ENCODE measurements at regions not wholly inside any gene's neighbourhood (a gene's known extent, or its start where the extent isn't known, plus 50 kb on each side); places are given as distances from the start of the nearest gene placed in this dataset.
"Not testable (repeated sequence)": the region's sequence is repeated elsewhere in the genome, so short reads cannot be mapped to it uniquely, and the experiment has no call there.

GRCh38 chr9:42239445-42240260, 56.2 kb downstream of the SPATA31A6 start:
- H3K4me1 Mint-ChIP-seq (ENCODE audit: low read depth); H3K27me3 Mint-ChIP-seq; H3K36me3 Mint-ChIP-seq; H3K4me3 Mint-ChIP-seq; H3K27ac Mint-ChIP-seq; H3K9me3 Mint-ChIP-seq (ENCODE audit: low read depth): not testable (repeated sequence)

GRCh38 chr9:42240261-42240579, 56.8 kb downstream of the SPATA31A6 start:
- not testable (repeated sequence) for H3K4me3 Mint-ChIP-seq; H3K9me3 Mint-ChIP-seq (ENCODE audit: low read depth); H3K4me1 Mint-ChIP-seq (ENCODE audit: low read depth); H3K27ac Mint-ChIP-seq; H3K27me3 Mint-ChIP-seq; H3K36me3 Mint-ChIP-seq

- not testable (repeated sequence) for H3K4me1 Mint-ChIP-seq (ENCODE audit: low read depth); H3K36me3 Mint-ChIP-seq; H3K4me3 Mint-ChIP-seq; H3K9me3 Mint-ChIP-seq (ENCODE audit: low read depth); H3K27me3 Mint-ChIP-seq; H3K27ac Mint-ChIP-seq
These were observed 59.8 kb downstream of the SPATA31A6 start for GRCh38 chr9:42243211-42243610.

GRCh38 chr9:42243822-42244221, 60.4 kb downstream of the SPATA31A6 start:
- not testable (repeated sequence) for H3K27me3 Mint-ChIP-seq; H3K4me1 Mint-ChIP-seq (ENCODE audit: low read depth); H3K27ac Mint-ChIP-seq; H3K36me3 Mint-ChIP-seq; H3K9me3 Mint-ChIP-seq (ENCODE audit: low read depth); H3K4me3 Mint-ChIP-seq

- H3K9me3 Mint-ChIP-seq (ENCODE audit: low read depth); H3K27me3 Mint-ChIP-seq; H3K4me1 Mint-ChIP-seq (ENCODE audit: low read depth); H3K4me3 Mint-ChIP-seq; H3K36me3 Mint-ChIP-seq; H3K27ac Mint-ChIP-seq: not testable (repeated sequence)
These were observed 85.3 kb downstream of the SPATA31A6 start for GRCh38 chr9:42268729-42269128.

- not testable (repeated sequence) for H3K4me3 Mint-ChIP-seq; H3K9me3 Mint-ChIP-seq (ENCODE audit: low read depth); H3K27ac Mint-ChIP-seq; H3K27me3 Mint-ChIP-seq; H3K4me1 Mint-ChIP-seq (ENCODE audit: low read depth); H3K36me3 Mint-ChIP-seq
These were observed 85.7 kb downstream of the SPATA31A6 start for GRCh38 chr9:42269171-42269570.

- not testable (repeated sequence) for H3K4me3 Mint-ChIP-seq; H3K36me3 Mint-ChIP-seq; H3K4me1 Mint-ChIP-seq (ENCODE audit: low read depth); H3K27me3 Mint-ChIP-seq; H3K9me3 Mint-ChIP-seq (ENCODE audit: low read depth); H3K27ac Mint-ChIP-seq
These were observed 89.7 kb downstream of the SPATA31A6 start for GRCh38 chr9:42273191-42273590.

- no peak overlapping the region for H3K27ac Mint-ChIP-seq
- H3K9me3 Mint-ChIP-seq (ENCODE audit: low read depth), result no peaks in the 10 kb centered on the region
- no peaks in the 10 kb centered on the region for H3K36me3 Mint-ChIP-seq
- no peaks in the 10 kb centered on the region for H3K4me1 Mint-ChIP-seq (ENCODE audit: low read depth)
- H3K27me3 Mint-ChIP-seq, result peaks cover 1% of the 10 kb centered on the region
- H3K4me3 Mint-ChIP-seq, result no peak overlapping the region
These were observed 91.7 kb downstream of the SPATA31A6 start for GRCh38 chr9:42275141-42275540.

- H3K4me3 Mint-ChIP-seq; H3K27me3 Mint-ChIP-seq; H3K27ac Mint-ChIP-seq; H3K9me3 Mint-ChIP-seq (ENCODE audit: low read depth); H3K4me1 Mint-ChIP-seq (ENCODE audit: low read depth); H3K36me3 Mint-ChIP-seq: not testable (repeated sequence)
These were observed 99.2 kb downstream of the SPATA31A6 start for GRCh38 chr9:42282531-42283178.

- not testable (repeated sequence) for H3K4me1 Mint-ChIP-seq (ENCODE audit: low read depth); H3K27ac Mint-ChIP-seq; H3K27me3 Mint-ChIP-seq; H3K9me3 Mint-ChIP-seq (ENCODE audit: low read depth); H3K36me3 Mint-ChIP-seq; H3K4me3 Mint-ChIP-seq
These were observed 99.7 kb downstream of the SPATA31A6 start for GRCh38 chr9:42283179-42283543.

GRCh38 chr9:42286145-42286845, 102.8 kb downstream of the SPATA31A6 start:
- H3K9me3 Mint-ChIP-seq (ENCODE audit: low read depth); H3K4me3 Mint-ChIP-seq; H3K36me3 Mint-ChIP-seq; H3K27me3 Mint-ChIP-seq; H3K27ac Mint-ChIP-seq; H3K4me1 Mint-ChIP-seq (ENCODE audit: low read depth): not testable (repeated sequence)

- not testable (repeated sequence) for H3K9me3 Mint-ChIP-seq (ENCODE audit: low read depth); H3K36me3 Mint-ChIP-seq; H3K27ac Mint-ChIP-seq; H3K4me1 Mint-ChIP-seq (ENCODE audit: low read depth); H3K27me3 Mint-ChIP-seq; H3K4me3 Mint-ChIP-seq
These were observed 104.8 kb downstream of the SPATA31A6 start for GRCh38 chr9:42288002-42288864.

- not testable (repeated sequence) for H3K36me3 Mint-ChIP-seq; H3K27ac Mint-ChIP-seq; H3K9me3 Mint-ChIP-seq (ENCODE audit: low read depth); H3K4me3 Mint-ChIP-seq; H3K27me3 Mint-ChIP-seq; H3K4me1 Mint-ChIP-seq (ENCODE audit: low read depth)
These were observed 105.4 kb downstream of the SPATA31A6 start for GRCh38 chr9:42288865-42289229.

- not testable (repeated sequence) for H3K27ac Mint-ChIP-seq; H3K27me3 Mint-ChIP-seq; H3K9me3 Mint-ChIP-seq (ENCODE audit: low read depth); H3K4me3 Mint-ChIP-seq; H3K4me1 Mint-ChIP-seq (ENCODE audit: low read depth); H3K36me3 Mint-ChIP-seq
These were observed 116.7 kb downstream of the SPATA31A6 start for GRCh38 chr9:42300124-42300523.

GRCh38 chr9:42306625-42307024, 123.2 kb downstream of the SPATA31A6 start:
- H3K27ac Mint-ChIP-seq; H3K4me3 Mint-ChIP-seq; H3K9me3 Mint-ChIP-seq (ENCODE audit: low read depth); H3K4me1 Mint-ChIP-seq (ENCODE audit: low read depth); H3K36me3 Mint-ChIP-seq; H3K27me3 Mint-ChIP-seq: not testable (repeated sequence)
